ENCODE measurements at regions not wholly inside any gene's neighbourhood (a gene's known extent, or its start where the extent isn't known, plus 50 kb on each side); places are given as distances from the start of the nearest gene placed in this dataset.
A peak's percentile ranks its signal among the peaks of the same experiment; 100 is the strongest.

- no peak for DNase-seq (ENCODE audit: low read depth)
- no peak overlapping the region for H3K4me3 ChIP-seq (ENCODE audit: low read depth, low read length)
- TF ChIP-seq CTCF (IDR thresholded peaks at IDR 0.05; ENCODE audit: low read depth, low read length, missing control alignments) = no peak
Observed at GRCh38 chr5:149441986-149442385, 62.9 kb upstream of the IL17B start.

GRCh38 chr5:149441194-149441753 is 62.2 kb upstream of the IL17B start:
- DNase-seq (ENCODE audit: low read depth) = no peak
- H3K4me3 ChIP-seq (ENCODE audit: low read depth, low read length) = no peak overlapping the region
- no peak for TF ChIP-seq CTCF (IDR thresholded peaks at IDR 0.05; ENCODE audit: low read depth, low read length, missing control alignments)

GRCh38 chr5:149439899-149440542 is 60.9 kb upstream of the IL17B start:
- H3K4me3 ChIP-seq (ENCODE audit: low read depth, low read length) = no peak overlapping the region
- peak; percentile 16 for TF ChIP-seq CTCF (IDR thresholded peaks at IDR 0.05; ENCODE audit: low read depth, low read length, missing control alignments)
- DNase-seq (ENCODE audit: low read depth) = no peak

GRCh38 chr5:149438711-149439132 is 59.6 kb upstream of the IL17B start:
- no peak for TF ChIP-seq CTCF (IDR thresholded peaks at IDR 0.05; ENCODE audit: low read depth, low read length, missing control alignments)
- no peak overlapping the region for H3K4me3 ChIP-seq (ENCODE audit: low read depth, low read length)

GRCh38 chr5:149438281-149438680 is 59.2 kb upstream of the IL17B start:
- H3K4me3 ChIP-seq (ENCODE audit: low read depth, low read length) = no peak overlapping the region
- no peak for DNase-seq (ENCODE audit: low read depth)
- TF ChIP-seq CTCF (IDR thresholded peaks at IDR 0.05; ENCODE audit: low read depth, low read length, missing control alignments) = no peak

More at GRCh38 chr5:149438711-149439132, 59.6 kb upstream of the IL17B start:
- DNase-seq (ENCODE audit: low read depth) = no peak

- DNase-seq (ENCODE audit: low read depth) = no peak
- no peak overlapping the region for H3K4me3 ChIP-seq (ENCODE audit: low read depth, low read length)
- TF ChIP-seq CTCF (IDR thresholded peaks at IDR 0.05; ENCODE audit: low read depth, low read length, missing control alignments) = no peak
Observed at GRCh38 chr5:149437391-149438040, 58.4 kb upstream of the IL17B start.
